ENCODE measurements at regions not wholly inside any gene's neighbourhood (a gene's known extent, or its start where the extent isn't known, plus 50 kb on each side); places are given as distances from the start of the nearest gene placed in this dataset.
"Not testable (repeated sequence)": the region's sequence is repeated elsewhere in the genome, so short reads cannot be mapped to it uniquely, and the experiment has no call there.

DNA sequence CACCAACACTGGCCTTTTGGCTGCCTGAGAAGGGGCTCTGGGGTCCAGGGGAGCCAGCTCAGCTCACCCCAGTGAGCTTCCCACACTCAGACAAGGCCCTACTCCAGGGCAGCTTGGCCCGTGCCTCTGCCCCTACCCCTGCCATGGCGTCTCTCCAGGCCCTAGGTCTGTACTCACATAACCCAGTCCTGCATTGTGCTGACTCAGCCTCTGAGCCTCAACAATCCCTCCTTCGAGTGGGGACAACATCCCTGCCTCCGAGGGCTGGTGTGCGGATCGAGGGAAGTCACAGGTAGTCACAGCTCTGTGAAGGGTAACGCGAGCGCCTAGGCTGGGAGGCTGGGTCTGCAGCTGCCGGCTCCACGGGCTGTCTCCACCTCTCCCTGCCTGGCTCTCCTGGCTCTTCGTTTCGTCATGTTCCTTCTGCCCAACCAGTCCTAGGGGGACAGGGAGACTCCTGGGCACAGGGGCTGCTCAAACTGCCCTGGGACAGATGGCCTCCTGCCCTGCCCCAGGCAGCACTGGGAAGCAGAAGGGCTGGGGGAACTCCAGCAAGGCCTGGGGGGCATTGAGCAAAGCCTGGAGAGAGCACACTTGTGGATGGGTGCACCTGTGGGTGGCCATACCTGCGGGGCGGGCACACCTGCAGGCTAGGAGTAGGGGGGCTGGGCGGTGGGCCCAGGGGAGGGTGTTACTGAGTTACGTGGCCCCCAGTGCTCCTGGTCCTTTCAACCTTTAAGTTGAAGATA lies 74.6 kb downstream of the RRM2 start:
- DNase-seq (no peak), ATAC-seq (no peak)
- H3K9me3 ChIP-seq: no peaks in the 10 kb centered on the region
- H3K4me3 ChIP-seq: no peak overlapping the region
- H3K27ac ChIP-seq: no peak overlapping the region
- TF ChIP-seq, protein P1, sequence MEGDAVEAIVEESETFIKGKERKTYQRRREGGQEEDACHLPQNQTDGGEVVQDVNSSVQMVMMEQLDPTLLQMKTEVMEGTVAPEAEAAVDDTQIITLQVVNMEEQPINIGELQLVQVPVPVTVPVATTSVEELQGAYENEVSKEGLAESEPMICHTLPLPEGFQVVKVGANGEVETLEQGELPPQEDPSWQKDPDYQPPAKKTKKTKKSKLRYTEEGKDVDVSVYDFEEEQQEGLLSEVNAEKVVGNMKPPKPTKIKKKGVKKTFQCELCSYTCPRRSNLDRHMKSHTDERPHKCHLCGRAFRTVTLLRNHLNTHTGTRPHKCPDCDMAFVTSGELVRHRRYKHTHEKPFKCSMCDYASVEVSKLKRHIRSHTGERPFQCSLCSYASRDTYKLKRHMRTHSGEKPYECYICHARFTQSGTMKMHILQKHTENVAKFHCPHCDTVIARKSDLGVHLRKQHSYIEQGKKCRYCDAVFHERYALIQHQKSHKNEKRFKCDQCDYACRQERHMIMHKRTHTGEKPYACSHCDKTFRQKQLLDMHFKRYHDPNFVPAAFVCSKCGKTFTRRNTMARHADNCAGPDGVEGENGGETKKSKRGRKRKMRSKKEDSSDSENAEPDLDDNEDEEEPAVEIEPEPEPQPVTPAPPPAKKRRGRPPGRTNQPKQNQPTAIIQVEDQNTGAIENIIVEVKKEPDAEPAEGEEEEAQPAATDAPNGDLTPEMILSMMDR (IDR thresholded peaks at IDR 0.05): no peak
- no peak for TF ChIP-seq POLR2A (IDR thresholded peaks at IDR 0.05)
- WGBS (ENCODE audit: insufficient coverage, low coverage, low lambda C conversion rate, missing lambda C conversion rate): 76% methylated on average over 2 of the region's 17 CpGs
- no peaks in the 10 kb centered on the region for H3K4me1 ChIP-seq
- no peaks in the 10 kb centered on the region for H3K27me3 ChIP-seq
- intact Hi-C loops (cut with DNase I): loop anchor here in 1 of 2 donors (10.0 kb wide), 1 partner anchor 58 kb away; no protein-coding TSS in a partner anchor
- H3K36me3 ChIP-seq: no peaks in the 10 kb centered on the region

DNA sequence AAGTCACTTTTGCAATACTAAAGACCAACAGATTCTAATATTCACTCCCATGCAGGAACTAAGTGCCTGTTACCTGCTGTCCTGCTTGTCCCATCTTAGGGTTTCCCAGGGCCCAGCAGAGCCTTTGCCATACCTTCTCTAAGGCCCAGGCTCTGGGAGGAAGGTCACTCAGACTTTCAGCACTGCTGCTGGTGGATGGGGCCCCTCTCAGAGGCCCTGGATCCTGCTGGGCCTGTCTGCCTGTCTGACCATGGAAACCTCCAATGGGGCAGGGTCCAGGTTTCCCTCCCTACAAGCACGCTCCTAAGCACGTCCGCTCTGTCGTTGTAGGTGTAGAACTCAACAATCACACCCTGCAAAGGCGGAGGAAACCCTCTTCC lies 75.1 kb downstream of the RRM2 start:
- no peak for DNase-seq
- H3K27ac ChIP-seq: no peak overlapping the region
- no peaks in the 10 kb centered on the region for H3K36me3 ChIP-seq
- no peak overlapping the region for H3K4me3 ChIP-seq
- 100% methylated on average over 1 of the region's 5 CpGs for WGBS (ENCODE audit: insufficient coverage, low coverage, low lambda C conversion rate, missing lambda C conversion rate)
- H3K4me1 ChIP-seq: no peaks in the 10 kb centered on the region
- intact Hi-C loops (cut with DNase I): loop anchor here in 1 of 2 donors (10.0 kb wide), 1 partner anchor 57 kb away; no protein-coding TSS in a partner anchor
- no peak for ATAC-seq
- H3K27me3 ChIP-seq: no peaks in the 10 kb centered on the region
- TF ChIP-seq, protein P1 (IDR thresholded peaks at IDR 0.05): no peak
- H3K9me3 ChIP-seq: no peaks in the 10 kb centered on the region

DNA sequence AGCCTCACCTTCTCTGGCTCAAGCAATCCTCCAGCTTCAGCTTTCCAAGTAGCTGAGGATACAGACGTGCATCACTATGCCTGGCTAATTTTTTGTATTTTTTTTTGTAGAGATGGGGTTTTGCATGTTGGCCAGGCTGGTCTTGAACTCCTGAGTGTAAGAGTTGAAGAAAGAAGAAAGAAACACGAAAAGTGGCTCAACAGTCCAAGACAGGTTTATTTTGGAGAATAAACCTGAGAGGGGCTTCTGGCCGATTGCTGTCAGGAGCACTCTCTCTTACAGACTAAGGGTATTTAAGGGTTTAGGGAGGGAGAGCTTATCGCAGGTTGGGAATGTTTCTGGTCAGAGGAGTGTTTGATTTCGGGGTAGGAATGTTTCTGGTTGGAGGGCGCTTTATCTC lies 75.9 kb downstream of the RRM2 start:
- intact Hi-C loops (cut with DNase I): loop anchor here in 1 of 2 donors (10.0 kb wide), 1 partner anchor 56 kb away; no protein-coding TSS in a partner anchor
- H3K36me3 ChIP-seq, H3K4me3 ChIP-seq, DNase-seq, H3K27me3 ChIP-seq, ATAC-seq, H3K4me1 ChIP-seq, H3K9me3 ChIP-seq, H3K27ac ChIP-seq: not testable (repeated sequence)
- 83% methylated on average over 6 of the region's 6 CpGs for WGBS (ENCODE audit: insufficient coverage, low coverage, low lambda C conversion rate, missing lambda C conversion rate)

DNA sequence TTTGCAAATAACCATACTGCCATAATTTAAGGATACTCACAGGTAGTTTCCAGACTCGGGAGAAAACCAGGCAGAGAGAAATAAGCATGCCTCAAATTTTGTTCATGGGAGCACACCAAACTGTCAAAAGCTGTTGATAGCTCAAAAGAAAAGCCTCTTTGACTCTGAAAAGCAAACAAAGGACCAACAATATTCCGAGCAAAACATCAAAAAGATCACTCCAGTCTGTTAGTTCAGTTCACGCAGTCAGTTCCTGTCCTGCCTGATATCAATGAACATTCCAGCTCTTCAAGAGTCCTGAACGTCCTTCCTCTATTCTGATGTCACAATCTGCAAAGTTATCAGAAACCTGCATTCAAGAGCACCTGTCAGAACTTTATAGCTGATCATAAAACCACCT lies 78.7 kb downstream of the RRM2 start:
- H3K9me3 ChIP-seq: no peaks in the 10 kb centered on the region
- H3K27me3 ChIP-seq: no peaks in the 10 kb centered on the region
- no peak overlapping the region for H3K4me3 ChIP-seq
- H3K36me3 ChIP-seq: no peaks in the 10 kb centered on the region
- intact Hi-C loops (cut with DNase I): no loop called here
- 69% methylated on average over 4 of the region's 4 CpGs for WGBS (ENCODE audit: insufficient coverage, low coverage, low lambda C conversion rate, missing lambda C conversion rate)
- H3K27ac ChIP-seq: no peak overlapping the region
- H3K4me1 ChIP-seq: no peaks in the 10 kb centered on the region
- ATAC-seq: no peak
- TF ChIP-seq POLR2A (IDR thresholded peaks at IDR 0.05): no peak
- TF ChIP-seq, protein P1 (IDR thresholded peaks at IDR 0.05): no peak
- no peak for DNase-seq

DNA sequence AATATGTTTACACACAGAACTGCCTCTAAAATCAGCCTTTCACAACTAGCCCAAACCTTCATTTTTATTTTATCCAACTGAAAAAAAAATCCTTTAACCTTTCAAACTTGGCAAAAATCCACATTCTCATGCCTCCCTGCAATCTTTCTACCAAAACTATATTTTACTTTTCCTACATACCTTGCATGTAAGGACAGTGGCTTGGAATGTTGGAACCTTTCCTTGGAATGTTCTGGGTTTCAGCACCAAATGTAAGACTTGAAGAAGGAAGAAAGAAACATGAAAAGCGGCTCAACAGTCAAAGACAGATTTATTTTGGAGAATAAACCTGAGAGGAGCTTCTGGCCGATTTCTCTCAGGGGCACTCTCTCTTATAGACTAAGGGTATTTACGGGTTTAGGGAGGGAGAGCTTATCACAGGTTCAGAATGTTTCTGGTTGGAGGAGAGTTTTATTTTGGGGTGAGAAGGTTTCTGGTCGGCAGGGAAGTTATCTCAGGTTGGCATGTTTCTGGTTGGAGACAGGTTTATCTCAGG lies 79.7 kb downstream of the RRM2 start:
- TF ChIP-seq, protein P1 (IDR thresholded peaks at IDR 0.05): no peak
- TF ChIP-seq POLR2A (IDR thresholded peaks at IDR 0.05): no peak
- H3K4me1 ChIP-seq: no peaks in the 10 kb centered on the region
- intact Hi-C loops (cut with DNase I): no loop called here
- no peaks in the 10 kb centered on the region for H3K9me3 ChIP-seq
- H3K4me3 ChIP-seq: no peak overlapping the region
- no peaks in the 10 kb centered on the region for H3K27me3 ChIP-seq
- DNase-seq (no peak), ATAC-seq (no peak)
- WGBS (ENCODE audit: insufficient coverage, low coverage, low lambda C conversion rate, missing lambda C conversion rate): 84% methylated on average over 4 of the region's 4 CpGs
- no peak overlapping the region for H3K27ac ChIP-seq
- no peaks in the 10 kb centered on the region for H3K36me3 ChIP-seq

Data from right lobe of liver (tissue), 6 donors.